GM21381 (cell line): ENCODE measurements at regions not wholly inside any gene's neighbourhood (a gene's known extent, or its start where the extent isn't known, plus 50 kb on each side); places are given as distances from the start of the nearest gene placed in this dataset.
"Not testable (repeated sequence)": the region's sequence is repeated elsewhere in the genome, so short reads cannot be mapped to it uniquely, and the experiment has no call there.

Experiments used
- ATAC-seq: cut with Tn5 transposase; IDR thresholded peaks from one replicate; pipeline ENCODE4 v1.9.1; 2021; ENCODE audit warnings: mild to moderate bottlenecking, moderate library complexity; ENCODE audit not compliant: unreplicated experiment

DNA sequence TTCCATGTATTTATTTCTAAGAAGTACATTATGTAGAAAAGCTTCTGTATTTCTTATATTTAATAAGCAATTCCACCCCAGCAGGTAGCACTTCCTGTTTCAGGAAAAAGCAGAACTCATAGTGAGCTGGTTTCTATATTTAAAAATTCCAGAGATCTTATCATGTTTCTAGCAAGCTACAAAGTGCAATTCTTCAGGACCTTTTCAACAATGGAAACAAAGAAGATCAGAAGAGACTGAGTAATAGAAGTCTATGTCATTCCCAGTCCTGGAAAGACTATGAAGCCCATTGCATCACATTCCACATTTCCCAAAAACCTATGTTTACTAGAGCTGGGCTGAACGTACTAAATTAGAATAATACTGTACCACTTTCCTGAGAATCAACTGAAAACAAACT lies 302.6 kb upstream of the NRSN1 start:
- ATAC-seq = no peak

DNA sequence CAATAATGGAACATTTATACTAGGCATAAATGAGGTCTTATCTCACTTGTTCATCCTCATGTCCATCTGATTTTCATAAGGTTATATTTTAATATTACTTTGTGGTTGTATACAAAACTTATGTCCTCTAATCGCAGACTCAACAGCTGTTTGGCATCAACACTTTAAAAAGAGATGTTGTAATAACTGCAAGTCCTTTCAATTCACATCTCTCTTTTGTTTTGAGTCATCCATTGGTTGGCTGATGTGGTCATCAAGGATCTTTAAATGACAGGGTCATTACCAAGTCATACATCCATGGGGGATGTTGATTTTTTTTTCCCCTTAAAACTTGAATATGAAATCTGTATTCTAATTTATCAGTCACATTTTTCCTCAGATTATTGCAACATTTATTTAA lies 299.4 kb upstream of the NRSN1 start:
- ATAC-seq = no peak

DNA sequence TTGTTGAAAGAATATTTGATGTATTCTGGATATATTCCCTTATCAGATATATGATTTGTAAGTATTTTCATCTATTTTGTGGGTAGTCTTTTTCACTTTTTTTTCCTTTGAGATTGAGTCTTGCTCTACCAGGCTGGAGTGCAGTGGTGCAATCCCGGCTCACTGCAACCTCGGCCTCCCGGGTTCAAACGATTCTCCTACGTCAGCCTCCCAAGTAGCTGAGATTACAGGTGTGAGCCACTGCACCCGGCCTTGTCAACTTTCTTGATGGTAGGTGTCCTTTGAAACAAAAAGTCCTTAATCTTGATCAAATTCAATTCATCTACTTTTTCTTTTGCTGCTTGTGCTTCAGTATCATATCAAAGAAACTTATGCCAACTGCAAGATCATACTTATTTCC lies 297.2 kb upstream of the NRSN1 start:
- ATAC-seq = no peak

DNA sequence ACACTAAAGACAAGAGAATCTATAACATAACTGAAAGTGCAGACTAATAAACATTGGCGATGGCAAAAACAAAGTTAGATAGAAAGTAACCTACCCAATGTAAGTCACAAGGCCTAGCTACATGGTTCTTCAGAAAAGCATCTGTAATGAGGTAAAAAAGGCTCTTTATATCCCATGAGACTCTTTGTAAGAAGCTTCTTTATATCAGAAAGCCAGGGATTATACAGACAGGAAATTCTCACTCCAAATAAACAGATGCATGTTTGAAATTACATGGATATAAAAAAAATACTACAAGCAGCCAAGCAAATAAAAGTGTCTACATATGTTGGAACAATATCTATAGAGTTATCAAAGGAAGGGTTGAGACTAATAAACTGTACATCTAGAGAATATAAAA lies 284.9 kb upstream of the NRSN1 start:
- ATAC-seq = no peak

DNA sequence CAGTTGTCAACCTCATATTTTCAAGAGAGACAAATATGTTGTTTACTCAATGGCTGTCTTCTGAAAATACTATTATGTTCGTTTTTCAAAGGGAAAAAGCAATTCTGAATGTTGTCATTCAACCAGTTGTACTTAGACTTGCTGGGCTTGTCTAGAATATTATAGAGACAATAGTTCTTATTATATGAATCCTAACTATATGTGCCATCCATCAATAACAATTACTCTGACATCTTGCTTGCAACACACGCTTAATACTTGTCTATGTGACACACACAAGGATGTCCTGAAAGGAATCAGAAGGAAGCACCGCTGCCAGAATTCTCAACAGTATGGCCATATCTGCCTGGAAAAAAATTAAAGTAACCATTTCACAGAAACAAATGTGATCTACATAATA lies 283.3 kb upstream of the NRSN1 start:
- no peak for ATAC-seq

DNA sequence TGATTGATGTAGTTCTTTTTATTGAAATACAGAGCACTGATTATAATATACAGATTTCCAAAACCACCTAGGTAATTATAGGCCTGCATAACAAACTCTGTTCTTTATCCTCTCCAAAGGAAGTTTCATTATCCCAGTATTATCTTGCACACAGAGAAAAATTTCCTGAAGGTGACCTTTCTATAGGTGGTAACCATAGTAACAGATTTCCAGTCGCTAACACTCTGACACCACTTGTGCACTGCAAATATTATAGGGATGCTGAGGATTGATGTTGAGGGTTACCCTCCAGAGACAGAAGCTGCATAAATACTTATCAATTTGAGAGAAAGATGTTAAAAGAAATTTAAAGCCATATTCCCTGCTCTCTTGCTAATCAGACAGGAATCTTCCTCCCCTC lies 274.5 kb upstream of the NRSN1 start:
- ATAC-seq = no peak

DNA sequence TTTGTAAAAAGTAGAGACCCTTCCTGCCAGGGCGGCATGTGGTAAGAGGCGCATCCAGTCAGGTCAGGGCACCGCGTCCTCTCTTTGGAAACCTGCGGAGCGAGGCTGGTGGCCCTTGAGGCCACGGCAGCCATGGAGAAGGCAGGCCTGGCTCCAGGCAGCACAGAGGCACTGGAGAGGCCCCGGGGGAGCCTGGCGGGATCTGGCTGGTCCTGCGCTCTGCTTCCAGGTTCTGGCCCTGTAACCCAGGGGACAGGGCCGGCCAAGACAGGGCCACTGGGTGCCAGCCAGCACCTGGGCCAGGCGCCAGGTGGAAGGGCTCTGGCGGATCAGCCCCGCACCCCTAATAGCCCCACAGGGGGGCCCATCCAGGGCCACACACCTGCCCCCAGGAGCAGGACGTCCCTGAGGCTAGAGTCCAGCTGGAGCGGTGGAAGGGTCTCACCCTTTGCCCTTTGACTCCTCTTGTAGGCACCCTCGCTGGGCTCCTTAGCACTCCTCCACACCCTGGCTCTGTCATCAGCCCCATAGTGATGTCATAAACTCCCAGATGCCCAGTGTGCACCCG lies 272.4 kb upstream of the NRSN1 start:
- not testable (repeated sequence) for ATAC-seq

DNA sequence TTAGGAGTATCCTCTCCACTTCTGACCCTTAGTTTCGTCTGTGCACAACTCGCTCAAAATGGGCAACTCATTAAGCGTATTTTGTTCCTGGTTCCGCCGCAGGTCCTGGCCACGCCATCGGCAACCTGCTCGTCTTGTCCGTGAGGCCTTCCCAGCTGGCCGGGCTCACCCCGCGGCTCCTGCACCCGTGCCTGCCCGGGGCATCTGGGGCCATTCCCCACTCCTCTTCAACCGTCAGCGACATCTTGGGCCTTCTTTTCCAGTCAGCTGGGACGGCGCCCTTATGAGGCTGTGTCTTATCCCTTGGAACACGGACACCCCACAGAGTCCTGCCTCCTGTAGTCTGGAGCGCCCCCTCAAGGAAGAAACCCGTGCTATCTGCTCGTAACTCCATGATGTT lies 271.9 kb upstream of the NRSN1 start:
- ATAC-seq = not testable (repeated sequence)

DNA sequence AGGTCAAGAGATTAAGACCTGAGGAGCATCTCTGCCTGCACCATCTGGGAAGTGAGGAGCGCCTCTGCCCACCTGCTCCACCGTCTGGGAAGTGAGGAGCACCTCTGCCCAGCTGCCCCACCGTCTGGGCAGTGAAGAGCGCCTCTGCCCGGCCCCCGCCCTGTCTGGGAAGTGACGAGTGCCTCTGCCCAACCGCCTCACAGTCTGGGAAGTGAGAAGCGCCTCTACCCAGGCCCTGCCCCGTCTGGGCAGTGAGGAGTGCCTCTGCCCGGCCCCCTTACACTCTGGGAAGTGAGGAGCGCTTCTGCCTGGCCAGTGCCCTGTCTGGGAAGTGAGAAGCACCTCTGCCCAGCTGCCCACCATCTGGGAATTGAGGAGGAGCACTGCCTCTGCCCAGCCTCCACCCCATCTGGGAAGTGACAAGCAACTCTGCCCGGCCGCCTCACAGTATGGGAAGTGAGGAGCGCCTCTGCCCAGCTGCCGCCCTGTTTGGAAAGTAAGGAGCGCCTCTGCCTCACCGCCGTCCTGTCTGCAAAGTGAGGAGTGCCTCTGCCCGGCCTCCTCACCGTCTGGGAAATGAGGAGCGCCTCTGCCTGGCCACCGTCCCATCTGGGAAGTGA lies 270.4 kb upstream of the NRSN1 start:
- no peak for ATAC-seq

DNA sequence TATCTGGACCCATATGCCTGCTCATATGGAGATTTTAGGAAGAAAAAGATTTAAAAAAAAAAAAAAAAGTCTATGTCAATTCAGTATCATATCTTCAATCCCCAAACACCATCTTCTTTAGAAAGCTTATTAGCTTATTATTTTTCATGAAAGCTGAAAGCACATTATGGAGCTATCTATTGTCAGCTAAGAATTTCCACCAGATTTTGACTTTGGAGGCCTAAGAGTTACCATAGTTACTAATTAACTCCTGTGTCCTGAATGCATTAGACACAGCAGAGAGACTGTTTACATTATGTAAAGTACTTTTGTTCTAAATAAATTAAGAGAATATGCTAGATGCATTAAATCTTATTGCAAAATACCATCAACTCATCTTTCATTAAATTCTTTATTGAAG lies 255.5 kb upstream of the NRSN1 start:
- no peak for ATAC-seq

DNA sequence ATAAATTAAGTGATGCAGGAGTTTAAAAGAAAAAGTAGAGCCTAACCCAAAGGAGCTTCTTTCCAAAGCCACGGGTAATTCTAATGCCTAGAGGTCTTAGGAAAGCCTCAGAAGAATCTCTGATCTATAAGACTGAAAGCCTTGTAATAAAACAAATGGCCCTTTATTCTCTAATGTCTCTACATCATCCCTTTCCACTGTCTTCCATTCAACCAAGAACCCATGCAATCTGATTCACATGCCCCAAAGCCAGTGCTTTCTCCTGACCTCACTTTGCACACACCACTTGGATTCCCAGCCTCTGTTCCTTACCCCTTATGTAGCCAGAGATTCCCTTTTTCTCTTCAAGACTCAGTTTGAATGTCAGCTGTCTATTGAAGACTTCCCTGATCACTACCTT lies 252.9 kb upstream of the NRSN1 start:
- ATAC-seq = no peak

DNA sequence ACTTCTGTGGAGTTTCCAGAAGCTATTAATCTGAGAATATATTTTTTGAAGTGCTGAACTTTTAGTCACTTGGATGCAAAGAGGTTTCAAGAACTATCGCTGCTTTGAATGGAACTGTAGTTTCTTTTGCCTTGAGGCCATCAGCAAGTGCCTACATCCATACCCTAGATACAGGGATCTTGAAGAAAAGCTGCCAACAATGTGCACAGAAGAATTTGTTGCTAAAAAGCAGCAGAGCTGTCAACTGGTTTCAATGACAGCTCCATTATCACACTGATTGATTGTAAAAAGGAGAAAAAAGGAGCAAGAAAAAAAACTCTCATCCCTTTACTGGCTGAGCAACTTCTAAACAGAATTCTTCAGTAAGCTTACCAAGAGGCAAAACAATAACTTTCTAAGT lies 251.0 kb upstream of the NRSN1 start:
- ATAC-seq = no peak

DNA sequence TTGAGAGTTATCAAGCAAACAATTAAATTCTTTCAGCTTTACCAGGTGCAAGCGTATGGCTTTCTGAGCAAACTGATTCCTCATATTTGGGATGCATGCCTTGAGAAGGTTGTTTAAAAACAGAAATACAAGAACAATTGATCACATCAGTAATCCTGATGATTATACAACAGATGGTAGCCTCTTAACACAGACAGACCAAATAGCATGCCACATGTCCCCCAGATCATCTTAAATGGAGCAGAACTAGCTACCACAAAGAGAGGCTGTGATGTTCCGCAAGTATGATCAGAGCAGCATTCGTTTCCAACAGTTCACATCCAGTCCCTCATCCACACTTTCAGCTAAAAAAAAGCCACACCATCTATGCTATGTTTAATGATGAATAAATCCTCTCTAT lies 246.2 kb upstream of the NRSN1 start:
- no peak for ATAC-seq

DNA sequence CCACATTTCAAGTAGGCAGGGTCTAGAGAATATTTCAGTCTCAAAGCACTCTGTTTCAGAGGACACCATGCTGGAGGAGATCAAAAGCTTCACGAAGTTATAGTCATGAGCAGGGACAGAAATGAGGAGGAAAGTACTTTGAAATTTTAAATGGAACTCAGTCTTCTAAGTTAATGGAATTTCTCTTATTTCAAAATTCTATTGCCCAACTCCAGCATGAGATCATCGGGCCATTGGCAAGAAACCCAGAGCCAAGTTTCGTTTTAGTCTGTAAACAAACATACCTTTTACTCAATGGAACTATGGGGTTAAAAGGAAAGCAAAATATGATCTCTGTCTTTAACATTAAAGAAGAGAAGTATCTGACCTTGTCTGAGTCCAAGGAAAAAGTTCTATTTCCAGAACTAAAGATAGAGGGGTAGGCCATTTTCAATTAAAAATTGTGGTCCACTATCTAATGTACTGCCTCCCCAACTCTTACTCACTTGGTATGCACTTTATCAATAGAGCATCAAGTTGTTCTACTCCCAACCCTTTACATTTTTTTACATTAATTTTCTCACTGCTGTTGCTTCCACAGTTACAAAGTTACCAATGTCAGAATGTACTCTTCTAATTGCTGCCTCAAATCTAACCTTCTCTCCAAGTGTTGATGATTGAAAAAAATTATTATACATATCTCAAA lies 235.3 kb upstream of the NRSN1 start:
- ATAC-seq = no peak

DNA sequence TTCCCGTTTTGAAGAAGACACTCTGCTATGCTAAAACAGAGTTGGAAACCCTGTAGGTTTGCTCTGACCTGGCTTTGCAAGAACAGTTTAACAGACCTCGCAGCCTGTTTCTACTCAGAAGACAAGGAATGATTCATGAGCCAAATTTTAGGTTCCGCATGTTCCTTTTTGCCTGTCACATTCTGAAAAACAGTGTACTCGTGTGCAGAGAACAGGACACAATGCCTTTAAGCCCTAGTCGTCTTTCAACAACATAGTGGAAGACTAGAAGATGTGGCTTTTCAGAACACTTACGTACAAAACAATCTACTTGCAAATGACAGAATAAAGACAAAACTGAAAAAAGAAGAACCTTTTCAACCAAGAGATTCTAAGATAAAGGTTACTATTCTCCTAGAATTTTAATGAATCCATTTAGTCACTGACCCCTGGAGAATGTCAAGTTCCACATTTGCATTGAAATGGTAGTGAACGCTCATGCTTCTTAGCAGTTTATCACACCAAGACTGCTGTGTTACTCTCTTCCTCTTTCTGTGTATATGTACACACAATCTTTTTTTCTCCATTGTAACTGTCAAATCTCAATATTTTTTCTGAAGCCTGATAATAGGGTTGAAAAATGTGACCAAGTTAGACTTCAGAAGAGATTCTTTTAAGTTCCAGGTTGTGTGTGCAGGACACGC lies 220.7 kb upstream of the NRSN1 start:
- no peak for ATAC-seq

DNA sequence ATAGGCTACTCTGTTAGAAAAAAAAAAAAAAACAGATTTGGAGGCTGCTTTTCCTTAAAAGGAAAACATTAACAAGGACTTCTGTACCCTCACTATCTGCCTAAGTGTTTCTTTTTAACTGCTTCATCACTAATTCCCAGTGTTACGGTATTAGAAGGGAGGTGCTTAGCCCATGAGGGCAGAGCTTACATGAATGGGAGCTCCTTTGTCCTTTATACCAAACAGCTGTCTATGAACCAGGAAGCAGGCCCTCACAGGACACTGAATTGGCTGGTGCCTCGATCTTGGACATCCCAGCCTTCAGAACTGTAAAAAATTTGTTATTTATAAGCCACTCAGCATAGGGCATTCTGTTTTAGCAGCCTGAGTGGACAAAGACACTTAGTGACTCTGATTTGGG lies 215.6 kb upstream of the NRSN1 start:
- ATAC-seq = no peak

DNA sequence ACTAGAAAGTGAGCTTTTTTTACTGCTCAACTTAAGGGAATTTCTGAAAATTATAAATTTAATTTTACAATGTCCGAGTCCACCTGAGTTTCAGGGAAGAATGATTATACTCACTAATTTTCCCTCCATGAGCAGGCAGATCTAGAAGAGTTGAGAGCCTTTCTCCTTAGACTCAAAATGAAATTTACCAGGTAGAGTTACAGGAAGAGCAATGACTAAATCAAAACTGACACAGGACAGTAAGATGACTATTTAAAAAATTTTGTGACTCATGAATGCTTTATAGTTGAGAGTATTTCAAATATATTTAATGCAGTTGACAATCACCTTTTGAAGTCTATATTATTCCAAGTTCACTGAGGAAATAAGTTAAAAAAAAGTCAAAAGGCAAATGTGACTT lies 198.1 kb upstream of the NRSN1 start:
- no peak for ATAC-seq

DNA sequence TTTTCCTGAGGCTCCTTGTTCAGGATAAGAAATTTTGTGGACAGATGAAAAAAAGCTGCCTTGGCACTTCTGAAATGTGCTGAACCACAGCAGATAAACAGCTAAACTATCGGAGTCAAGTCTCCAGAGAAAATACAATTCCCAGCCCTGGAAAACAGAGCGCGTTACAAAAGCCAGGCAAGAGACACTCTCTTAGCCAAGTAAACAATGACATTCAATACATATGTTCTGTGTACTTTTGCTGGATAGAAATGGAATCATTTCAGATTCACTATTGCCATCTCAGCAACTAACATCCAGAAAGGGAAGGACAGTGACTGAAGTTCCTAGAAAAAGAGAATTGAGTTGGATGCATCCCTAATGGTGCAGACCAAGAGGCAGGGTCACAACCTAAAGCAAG lies 196.8 kb upstream of the NRSN1 start:
- no peak for ATAC-seq

DNA sequence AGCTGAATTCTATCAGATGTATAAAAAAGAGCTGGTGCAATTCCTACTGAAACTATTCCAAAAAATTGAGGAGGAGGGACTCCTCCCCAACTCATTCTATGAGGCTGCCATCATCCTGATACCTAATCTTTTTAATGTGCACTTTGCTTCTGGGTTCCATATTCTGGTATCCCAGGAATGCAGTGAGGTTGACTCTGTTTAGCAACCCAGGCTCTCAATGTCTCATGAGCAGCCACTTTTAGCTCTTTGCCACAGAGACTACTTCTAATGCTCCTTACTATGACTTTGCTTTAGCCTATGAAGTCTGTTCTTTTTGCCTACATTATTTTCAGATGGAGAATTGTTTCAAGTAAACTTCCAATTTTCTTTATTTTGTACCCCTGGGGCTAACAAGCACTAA lies 185.5 kb upstream of the NRSN1 start:
- no peak for ATAC-seq

DNA sequence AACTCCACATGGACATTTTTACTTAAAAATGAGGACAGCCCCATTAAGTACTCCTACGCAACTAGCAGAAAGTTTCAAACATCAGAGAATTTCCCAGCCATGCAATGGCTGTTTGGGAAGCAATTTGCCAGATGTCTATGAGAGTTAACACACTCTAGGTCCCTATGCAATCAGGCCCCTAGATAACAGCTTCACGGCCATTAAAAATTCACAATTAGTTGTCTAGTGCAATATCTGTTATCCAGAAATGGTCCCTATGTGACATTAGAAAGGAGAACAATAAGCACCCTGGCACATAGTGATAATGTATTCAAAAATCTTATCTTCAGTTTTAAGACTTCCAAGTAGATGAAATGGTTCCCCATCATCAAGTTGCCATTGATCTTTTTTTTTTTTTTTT lies 174.3 kb upstream of the NRSN1 start:
- ATAC-seq = no peak

DNA sequence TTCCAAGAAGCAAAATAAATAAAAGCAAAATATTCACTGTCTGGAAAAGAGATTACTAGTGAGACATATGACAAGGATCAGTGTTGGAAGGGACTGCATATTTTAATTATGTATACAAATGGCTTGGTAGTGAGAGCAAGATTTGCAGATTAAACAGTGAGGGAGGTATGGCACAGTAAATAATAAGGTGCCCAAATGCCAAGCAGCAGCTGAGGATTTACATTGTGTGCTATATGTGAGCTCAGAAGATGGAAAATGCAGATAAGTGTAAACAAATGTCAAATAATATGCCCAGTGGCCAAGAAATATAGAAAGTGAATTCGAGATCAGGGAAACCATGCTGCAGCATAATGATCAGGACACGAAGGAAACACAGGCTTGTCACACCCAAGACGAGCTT lies 173.8 kb upstream of the NRSN1 start:
- no peak for ATAC-seq

DNA sequence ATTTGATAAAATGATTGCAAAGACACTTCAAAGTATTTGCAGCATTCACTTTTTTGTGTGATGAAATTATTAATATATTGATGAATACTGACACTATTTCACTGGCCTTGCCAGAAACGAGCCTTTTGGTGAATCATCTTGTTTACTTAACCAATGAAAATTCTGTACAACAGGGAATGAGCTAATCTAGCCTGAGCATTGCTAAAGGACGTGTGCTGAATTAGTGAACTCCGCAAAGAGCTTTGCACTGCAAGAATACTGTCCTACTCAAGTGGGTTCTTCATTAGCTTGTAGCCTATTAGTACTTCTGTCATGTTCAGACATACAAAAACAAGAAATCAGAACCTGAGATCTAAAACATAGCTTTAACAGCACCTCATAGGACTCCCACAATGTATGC lies 172.0 kb upstream of the NRSN1 start:
- ATAC-seq = no peak
